ENCODE measurements at regions not wholly inside any gene's neighbourhood (a gene's known extent, or its start where the extent isn't known, plus 50 kb on each side); places are given as distances from the start of the nearest gene placed in this dataset.

GRCh38 chr3:102360183-102360860, 74.5 kb upstream of the ZPLD1 start:
- no peak for TF ChIP-seq CTCF (IDR thresholded peaks at IDR 0.05)
- TF ChIP-seq POLR2A (IDR thresholded peaks at IDR 0.05): no peak
